Hypothalamus (tissue), 51 donors: ENCODE measurements at regions not wholly inside any gene's neighbourhood (a gene's known extent, or its start where the extent isn't known, plus 50 kb on each side); places are given as distances from the start of the nearest gene placed in this dataset.
"Not testable (repeated sequence)": the region's sequence is repeated elsewhere in the genome, so short reads cannot be mapped to it uniquely, and the experiment has no call there.

ENCODE experiments used
- DNase-seq, 51 donors: peaks; one replicate each; lab custom pipeline; 2025; lab: John Stamatoyannopoulos, UW

DNA sequence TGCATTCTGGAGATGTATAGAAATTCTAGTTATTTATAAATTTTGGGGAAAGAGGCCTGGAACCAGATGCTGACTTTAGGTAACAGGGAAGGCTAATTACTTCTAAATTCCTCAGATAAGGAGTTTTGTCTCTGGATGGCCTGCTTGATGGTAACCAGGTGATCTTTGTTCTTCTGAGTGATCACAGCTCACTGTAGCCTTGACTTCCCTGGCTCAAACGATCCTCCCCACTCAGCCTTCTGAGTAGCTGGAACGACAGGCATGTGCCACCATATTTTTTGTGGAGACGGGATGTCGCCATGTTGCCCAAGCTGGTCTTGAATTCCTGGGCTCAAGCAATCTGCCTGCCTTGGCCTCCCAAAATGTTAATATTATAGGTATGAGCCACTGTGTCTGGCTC is 54.4 kb upstream of the MSH6 start:
- DNase-seq, result no peak

DNA sequence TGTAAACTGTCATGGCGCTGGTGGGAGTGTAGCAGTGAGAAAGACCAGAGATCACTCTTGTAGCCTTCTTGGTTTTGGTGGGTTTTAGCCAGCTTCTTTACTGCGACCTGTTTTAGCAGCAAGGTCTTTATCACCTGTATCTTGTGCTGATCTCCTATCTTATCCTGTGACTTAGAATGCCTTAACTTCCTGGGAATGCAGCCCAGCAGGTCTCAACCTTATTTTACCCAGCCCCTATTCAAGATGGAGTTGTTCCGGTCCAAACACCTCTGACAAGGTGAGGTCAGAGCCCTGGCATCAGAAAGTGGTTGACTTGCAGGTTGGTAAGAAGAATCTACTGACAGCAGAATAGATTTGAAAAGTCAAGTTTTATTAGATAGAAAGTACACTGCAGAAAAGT is 55.0 kb upstream of the MSH6 start:
- DNase-seq, result no peak

DNA sequence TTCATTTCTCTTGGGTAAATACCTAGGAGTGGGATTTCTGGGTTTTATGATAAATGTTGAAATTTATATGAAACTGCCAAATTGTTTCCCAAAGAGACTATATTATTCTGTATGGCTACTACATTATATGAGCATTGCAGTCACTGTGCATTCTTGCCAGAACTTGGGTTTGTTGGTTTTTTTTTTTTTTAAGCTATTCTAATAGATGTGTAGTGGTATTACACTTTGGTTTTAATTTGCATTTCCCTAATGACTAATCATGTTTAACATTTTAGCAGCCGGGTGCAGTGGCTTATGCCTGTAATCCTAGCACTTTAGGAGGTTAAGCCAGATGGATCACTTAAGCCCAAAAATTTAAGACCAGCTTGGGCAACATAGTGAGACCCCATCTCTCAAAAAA is 56.0 kb upstream of the MSH6 start:
- not testable (repeated sequence) for DNase-seq

GRCh38 chr2:47725808-47726207 is 57.1 kb upstream of the MSH6 start:
- DNase-seq, result no peak

DNA sequence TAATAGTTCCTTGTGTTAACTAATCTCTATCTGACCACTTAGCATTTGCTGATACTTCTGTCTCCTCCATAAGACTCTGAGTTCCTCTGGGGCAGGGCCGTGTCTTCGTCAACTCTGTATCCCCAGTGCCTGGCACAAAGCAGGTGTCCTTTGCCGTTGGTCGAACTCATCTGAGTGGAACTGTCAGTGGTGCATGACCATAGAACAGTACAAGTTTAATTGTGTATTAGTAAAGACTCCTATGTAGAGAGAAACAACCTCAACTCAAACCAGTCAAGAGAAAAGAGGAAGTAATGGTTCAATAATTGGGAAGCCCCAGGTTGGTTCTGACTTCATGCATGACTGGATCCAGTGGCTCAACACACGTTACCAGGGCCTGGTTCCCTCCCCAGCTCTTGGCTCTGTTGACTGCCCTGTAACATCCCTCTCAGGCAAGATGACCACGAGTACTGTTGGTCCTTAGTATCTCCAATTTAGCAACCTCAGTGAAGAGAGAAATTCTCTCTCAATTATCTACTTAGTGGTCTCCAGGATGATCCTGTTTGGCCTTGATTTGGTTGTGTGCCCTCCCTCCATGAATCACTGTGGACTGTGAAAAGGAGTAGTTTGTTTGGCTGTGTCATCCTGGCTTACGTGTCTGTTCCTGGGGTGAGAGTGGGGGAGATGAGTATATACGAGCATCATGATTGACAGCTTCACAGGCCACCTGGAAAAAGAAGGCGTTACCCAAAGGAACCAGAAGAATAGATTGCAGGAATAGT is 58.5 kb upstream of the MSH6 start:
- DNase-seq, result no peak

DNA sequence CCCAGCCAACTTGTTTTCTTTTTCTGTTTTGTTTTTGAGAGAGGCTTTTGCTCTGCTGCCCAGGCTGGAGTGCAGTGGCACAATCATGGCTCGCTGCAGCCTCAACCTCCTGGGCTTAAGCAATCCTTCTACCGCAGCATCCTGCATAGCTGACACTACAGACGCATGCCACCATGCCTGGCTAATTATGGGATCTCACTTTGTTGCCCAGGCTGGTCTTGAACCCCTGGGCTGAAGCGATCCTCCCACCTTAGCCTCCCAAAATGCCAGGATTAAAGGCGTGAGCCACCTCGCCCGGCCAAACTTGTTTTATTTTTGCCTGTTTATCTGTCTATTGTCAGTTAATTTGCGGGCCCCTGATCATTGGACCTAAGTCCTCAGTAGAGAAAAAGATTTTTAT is 61.6 kb upstream of the MSH6 start:
- DNase-seq, result no peak

- DNase-seq, result no peak
These were observed 62.4 kb upstream of the MSH6 start for GRCh38 chr2:47720559-47720958.

DNA sequence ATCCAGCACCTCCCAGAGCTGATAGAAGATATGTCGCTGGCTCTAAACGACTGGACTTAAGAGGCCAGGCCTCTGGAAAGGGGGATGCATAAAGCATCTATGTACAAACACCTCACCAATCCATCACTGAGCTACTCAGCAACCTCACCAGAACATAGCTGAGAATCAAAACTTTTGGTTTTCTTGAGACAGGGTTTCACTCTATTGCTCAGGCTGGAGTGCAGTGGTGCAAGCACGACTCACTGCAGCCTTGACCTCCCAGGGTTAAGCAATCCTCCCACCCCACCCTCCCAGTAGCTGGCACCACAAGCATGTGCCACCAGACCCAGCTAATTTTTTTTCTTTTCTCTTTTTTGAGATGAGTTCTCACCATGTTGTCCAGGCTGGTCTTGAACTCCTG is 62.9 kb upstream of the MSH6 start:
- DNase-seq, result no peak

DNA sequence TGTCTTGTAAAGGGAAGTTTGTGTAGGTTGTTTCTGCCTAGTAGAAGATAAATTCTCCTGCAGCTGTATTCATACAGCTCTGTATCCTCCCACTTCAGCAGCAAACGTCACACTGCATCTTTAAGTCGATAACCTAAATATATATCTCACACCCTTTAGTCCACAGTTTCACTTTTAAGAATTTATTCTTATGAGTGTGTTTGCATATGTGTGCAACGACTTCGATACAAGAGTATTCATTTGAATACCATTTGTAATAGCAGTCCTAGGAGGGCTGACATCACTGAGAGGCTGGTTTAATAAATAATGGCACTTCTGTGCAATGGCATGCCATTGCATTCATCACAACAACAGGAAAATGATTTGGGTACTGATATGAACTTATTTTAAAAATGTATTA is 63.8 kb upstream of the MSH6 start:
- DNase-seq, result no peak

- peak in 2 of 51 donors; percentile 1 for DNase-seq
These were observed 66.6 kb upstream of the MSH6 start for GRCh38 chr2:47716307-47716706.

DNA sequence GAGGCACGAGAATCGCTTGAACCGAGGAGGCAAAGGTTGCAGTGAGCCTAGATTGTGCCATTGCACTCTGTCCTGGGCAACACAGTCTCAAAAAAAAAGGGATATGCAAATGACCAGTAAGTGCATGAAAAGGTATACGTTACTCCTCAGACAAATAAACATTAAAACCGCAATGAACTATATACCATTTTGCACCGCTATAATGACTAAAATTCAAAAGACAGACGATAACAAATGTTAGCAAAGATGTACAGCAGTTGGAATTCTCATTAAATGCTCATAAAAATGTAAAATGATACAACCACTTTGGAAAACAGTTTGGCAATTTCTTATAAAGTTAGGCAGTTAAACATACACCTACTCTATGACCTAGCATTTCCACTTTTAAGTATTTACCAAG is 67.4 kb upstream of the MSH6 start:
- DNase-seq, result no peak

- no peak for DNase-seq
These were observed 74.0 kb upstream of the MSH6 start for GRCh38 chr2:47708801-47709499.

- no peak for DNase-seq
These were observed 78.7 kb upstream of the MSH6 start for GRCh38 chr2:47704287-47704686.

DNA sequence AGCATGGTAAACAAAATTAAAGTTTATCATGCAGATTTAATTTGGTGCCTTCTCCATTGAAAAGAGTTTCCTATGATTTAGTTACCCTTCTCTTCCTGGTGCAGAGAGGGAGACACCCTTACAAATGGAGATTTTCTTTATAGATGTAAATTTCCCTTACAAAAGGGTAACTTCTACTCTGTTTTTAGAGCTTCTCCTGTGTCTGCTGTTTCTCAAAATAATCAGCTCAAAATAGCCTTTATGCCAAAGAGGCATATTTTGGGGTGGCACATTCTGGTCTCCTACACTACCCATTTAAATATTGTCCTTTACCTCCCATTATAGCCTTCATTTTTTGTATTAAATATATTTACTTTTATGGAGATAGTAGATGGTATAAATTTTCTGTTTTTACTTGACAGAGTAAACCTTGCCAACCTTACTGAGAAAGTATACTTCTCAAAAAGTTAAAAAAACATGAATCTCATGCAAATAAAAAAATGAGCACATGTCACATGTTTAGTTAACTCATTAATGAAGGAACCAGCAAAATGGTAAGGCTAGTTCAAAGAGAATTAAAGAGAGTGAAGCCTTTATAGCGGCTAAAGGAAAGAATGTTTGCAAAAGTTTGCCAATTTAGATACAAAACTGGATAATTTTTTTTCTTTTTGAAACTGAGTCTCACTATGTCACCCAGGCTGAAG is 83.3 kb upstream of the MSH6 start:
- DNase-seq, result no peak

DNA sequence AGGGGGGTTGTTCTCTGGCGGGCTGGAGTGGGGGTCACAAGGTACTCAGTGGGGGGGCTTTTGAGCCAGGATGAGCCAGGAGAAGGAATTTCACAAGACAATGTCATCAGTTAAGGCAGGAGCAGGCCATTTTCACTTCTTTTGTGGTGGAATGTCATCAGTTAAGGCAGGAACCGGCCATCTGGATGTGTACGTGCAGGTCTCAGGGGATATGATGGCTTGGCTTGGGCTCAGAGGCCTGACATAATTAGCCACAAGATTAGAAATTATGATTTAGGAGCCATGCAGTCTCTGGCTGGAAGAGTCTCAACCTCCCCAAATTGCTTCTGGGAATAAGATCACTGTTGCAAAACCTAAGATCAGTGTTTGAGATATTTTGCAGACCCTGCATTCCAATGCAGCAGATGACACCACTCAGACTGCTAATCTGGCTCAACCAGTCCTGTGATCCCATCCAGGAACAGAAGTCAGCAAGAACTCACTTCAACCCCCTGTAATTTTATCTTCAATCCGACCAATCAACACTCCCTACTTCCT is 84.4 kb upstream of the MSH6 start:
- DNase-seq, result not testable (repeated sequence)

DNA sequence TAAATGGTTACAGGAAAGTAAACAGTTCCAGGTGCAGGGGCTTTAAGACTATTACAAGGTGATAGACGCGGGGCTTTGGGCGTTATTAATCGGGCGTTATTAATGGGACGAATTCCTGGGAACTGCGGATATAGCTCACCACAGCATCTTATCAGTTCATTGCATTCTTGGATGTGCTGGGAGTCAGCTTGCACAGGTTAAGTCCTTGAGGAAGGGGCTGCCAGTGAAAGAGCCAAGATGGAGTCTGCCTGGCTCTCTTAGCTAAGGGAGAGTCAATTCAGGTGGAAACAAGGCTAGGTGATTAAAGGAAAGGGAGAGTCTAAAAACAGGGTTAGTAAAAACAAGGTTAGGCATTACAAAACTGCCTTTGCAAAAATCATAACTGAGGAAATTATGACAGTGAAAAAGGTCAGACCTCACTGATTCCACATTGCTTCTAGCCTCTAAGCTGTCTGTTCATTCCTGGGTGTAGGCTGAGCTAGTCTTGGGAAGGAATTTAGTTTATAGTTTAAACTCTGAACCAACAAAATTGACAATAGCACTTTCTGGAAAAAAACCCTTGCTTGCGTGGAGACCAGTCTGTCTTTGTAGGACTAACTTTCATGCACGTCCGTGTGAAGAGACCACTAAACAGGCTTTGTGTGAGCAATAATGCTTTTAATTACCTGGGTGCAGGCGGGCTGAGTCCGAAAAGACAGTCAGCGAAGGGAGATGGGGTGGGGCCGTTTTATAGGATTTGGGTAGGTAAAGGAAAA is 85.1 kb upstream of the MSH6 start:
- DNase-seq, result not testable (repeated sequence)

- DNase-seq, result no peak
These were observed 85.8 kb upstream of the MSH6 start for GRCh38 chr2:47697000-47697601.

DNA sequence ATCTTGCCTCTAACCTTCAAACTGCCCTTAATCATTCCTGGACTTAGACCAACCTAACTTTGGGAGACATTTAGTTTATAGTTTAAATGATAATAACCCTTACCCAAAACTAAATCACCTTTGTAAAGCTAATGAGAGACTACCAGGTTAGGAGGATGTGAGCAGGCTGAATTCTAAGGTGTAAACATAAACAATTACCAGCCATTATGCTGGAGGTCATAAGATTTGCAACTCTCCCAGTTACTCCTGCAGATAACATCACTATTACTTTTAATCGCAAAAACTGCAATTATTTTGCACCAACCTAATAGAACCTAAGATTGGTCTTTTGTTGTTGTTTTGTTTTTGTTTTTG is 86.5 kb upstream of the MSH6 start:
- DNase-seq, result no peak

GRCh38 chr2:47695800-47696477 is 87.0 kb upstream of the MSH6 start:
- no peak for DNase-seq

DNA sequence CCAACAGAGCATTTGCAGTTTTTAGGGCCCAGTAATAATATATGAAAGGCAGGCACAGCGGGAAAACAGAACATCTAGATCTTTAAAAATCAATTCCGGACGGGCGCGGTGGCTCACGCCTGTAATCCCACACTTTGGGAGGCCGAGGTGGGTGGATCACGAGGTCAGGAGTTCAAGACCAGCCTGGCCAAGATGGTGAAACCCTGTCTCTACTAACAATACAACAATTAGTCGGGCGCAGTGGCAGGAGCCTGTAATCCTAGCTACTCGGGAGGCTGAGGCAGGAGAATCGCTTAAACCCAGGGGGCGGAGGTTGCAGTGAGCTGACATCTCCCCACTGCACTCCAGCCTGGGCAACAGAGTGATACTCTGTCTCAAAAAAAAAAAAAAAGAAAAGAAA is 88.5 kb upstream of the MSH6 start:
- not testable (repeated sequence) for DNase-seq
